ENCODE measurements at regions not wholly inside any gene's neighbourhood (a gene's known extent, or its start where the extent isn't known, plus 50 kb on each side); places are given as distances from the start of the nearest gene placed in this dataset.
A peak's percentile ranks its signal among the peaks of the same experiment; 100 is the strongest.
"Not testable (repeated sequence)": the region's sequence is repeated elsewhere in the genome, so short reads cannot be mapped to it uniquely, and the experiment has no call there.

- POLR2A ChIA-PET; H3K4me3 ChIP-seq (ENCODE audit: low read depth, low read length); CTCF ChIA-PET; DNase-seq (ENCODE audit: low read depth, low spot score): not testable (repeated sequence)
These were observed 73.8 kb upstream of the FANCC start for GRCh38 chr9:95391271-95391670.

DNA sequence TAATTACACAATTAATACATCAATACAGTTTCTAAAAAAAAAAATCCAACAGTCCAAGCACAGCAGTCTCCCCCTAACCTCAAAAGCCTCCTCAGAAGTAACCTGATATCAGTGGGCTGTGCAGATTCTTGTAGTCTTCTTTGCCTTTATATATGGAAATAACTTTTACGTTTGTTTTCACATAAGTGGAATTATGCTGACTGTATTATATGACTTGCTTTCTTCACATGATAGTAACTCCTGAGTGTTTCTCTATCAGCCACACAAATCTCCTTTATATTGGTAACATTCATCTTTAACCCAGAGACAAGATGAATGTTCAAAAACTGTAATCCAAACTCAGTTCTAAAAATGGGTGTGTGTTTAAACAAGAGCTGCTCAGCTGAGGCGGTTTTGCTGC lies 71.9 kb upstream of the FANCC start:
- CTCF ChIA-PET = no interaction called here
- TF ChIP-seq CTCF (IDR thresholded peaks at IDR 0.05; ENCODE audit: insufficient read depth, low read length, missing control alignments) = no peak
- POLR2A ChIA-PET = no interaction called here
- no peak for DNase-seq (ENCODE audit: low read depth, low spot score)
- H3K4me3 ChIP-seq (ENCODE audit: low read depth, low read length) = no peak overlapping the region

- ChIA-PET CTCF (no interaction called here), POLR2A (no interaction called here)
- no peak for TF ChIP-seq CTCF (IDR thresholded peaks at IDR 0.05; ENCODE audit: insufficient read depth, low read length, missing control alignments)
- H3K4me3 ChIP-seq (ENCODE audit: low read depth, low read length) = no peak overlapping the region
- no peak for DNase-seq (ENCODE audit: low read depth, low spot score)
These were observed 69.3 kb upstream of the FANCC start for GRCh38 chr9:95386843-95387242.

DNA sequence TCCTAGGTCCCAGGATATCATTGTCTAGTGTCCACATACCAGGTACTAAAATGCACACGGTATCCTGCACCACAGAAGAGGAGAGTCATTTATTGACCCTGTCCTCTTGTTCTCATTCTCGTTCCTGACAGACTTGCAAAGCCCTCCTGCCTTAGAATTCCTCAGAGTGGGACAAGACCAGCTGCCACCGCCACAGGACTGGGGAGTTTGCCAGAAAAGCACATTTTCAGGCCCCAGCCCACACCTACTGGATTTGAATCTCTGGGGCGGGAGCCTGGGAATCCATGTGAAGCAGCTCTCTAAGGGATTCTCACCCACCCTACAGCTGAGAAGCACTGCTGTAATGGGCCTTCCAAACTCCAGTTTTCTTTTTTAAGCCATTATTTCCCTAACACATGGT lies 68.0 kb upstream of the FANCC start:
- no peak for DNase-seq (ENCODE audit: low read depth, low spot score)
- H3K4me3 ChIP-seq (ENCODE audit: low read depth, low read length) = no peak overlapping the region
- no peak for TF ChIP-seq CTCF (IDR thresholded peaks at IDR 0.05; ENCODE audit: insufficient read depth, low read length, missing control alignments)
- POLR2A ChIA-PET = no interaction called here
- CTCF ChIA-PET = no interaction called here

- no peak overlapping the region for H3K4me3 ChIP-seq (ENCODE audit: low read depth, low read length)
- DNase-seq (ENCODE audit: low read depth, low spot score) = no peak
- POLR2A ChIA-PET = no interaction called here
- TF ChIP-seq CTCF (IDR thresholded peaks at IDR 0.05; ENCODE audit: insufficient read depth, low read length, missing control alignments) = no peak
- CTCF ChIA-PET = no interaction called here
These were observed 66.3 kb upstream of the FANCC start for GRCh38 chr9:95383845-95384244.

- ChIA-PET POLR2A (interaction anchor here (0.7 to 1.4 kb wide), 3 partner anchors 27 to 80 kb away, joined by 3 to 4 read pairs (median 3); no protein-coding TSS in a partner anchor), CTCF (interaction anchor here (0.8 to 0.9 kb wide), 2 partner anchors 11 to 34 kb away, joined by 3 read pairs; no protein-coding TSS in a partner anchor)
- DNase-seq (ENCODE audit: low read depth, low spot score) = peak; percentile 58
- no peak for TF ChIP-seq CTCF (IDR thresholded peaks at IDR 0.05; ENCODE audit: insufficient read depth, low read length, missing control alignments)
- no peak overlapping the region for H3K4me3 ChIP-seq (ENCODE audit: low read depth, low read length)
These were observed 65.7 kb upstream of the FANCC start for GRCh38 chr9:95383185-95383676.

DNA sequence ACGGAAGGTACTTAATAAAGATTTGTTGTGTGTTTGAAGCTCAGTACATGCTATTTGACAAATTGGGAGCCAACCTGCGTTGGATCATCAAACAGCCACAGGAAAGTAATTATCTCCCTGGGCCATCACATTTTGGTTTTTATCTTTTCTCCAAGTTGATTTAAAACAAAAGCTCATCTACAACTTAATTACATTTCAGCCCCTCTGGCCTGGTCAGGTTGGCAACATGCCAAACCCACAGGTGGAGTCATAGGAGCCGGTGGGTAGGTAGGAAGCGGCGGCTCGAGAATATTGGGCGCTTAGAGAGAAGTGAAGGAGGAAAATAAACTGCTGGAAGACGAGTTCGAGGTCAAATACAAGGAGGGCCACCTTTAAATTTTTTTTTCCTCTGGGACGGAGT lies 64.9 kb upstream of the FANCC start:
- no peak for TF ChIP-seq CTCF (IDR thresholded peaks at IDR 0.05; ENCODE audit: insufficient read depth, low read length, missing control alignments)
- ChIA-PET POLR2A (interaction anchor here (0.6 to 1.4 kb wide), 3 partner anchors 28 to 125 kb away, joined by 3 to 4 read pairs (median 4); no protein-coding TSS in a partner anchor), CTCF (interaction anchor here (0.8 to 0.9 kb wide), 2 partner anchors 10 to 33 kb away, joined by 3 read pairs; no protein-coding TSS in a partner anchor)
- no peak overlapping the region for H3K4me3 ChIP-seq (ENCODE audit: low read depth, low read length)
- no peak for DNase-seq (ENCODE audit: low read depth, low spot score)
